ENCODE measurements at regions not wholly inside any gene's neighbourhood (a gene's known extent, or its start where the extent isn't known, plus 50 kb on each side); places are given as distances from the start of the nearest gene placed in this dataset.

DNA sequence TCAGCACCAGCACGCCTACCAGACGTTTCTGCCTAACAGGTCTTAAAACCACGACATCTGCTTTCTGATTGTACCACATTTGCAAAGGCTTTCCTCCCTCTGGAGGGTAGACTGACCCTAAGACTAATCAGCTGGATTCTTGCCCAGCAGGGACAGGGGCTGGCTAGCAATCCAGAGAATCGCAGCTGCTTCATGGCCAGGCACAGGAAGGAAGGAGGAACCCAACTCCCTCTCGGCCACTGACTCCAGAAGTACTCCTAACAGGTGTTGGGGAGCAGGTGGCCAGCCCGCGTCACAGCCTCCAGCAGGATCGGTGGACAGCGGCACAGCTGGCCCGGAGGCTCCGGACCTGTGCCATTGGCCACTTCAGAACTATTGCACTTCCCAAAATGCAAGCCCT is 180.8 kb downstream of the NPHP4 start:
- no peaks in the 10 kb centered on the region for H3K9me2 ChIP-seq (ENCODE audit: insufficient read depth)
- no peak overlapping the region for H3K27ac Mint-ChIP-seq
- TF ChIP-seq POLR2AphosphoS5 (IDR thresholded peaks at IDR 0.05; ENCODE audit: low read depth) (no peak), REST (IDR thresholded peaks at IDR 0.05; ENCODE audit: unreplicated experiment) (no peak), ZNF114 (CRISPR knock-in tag; IDR thresholded peaks at IDR 0.05) (no peak), EZH2 (IDR thresholded peaks at IDR 0.05; ENCODE audit: low read depth, unreplicated experiment) (no peak), ZNF331 (CRISPR knock-in tag; IDR thresholded peaks at IDR 0.05; ENCODE audit: low read depth) (no peak), CREB1 (CRISPR knock-in tag; IDR thresholded peaks at IDR 0.05; ENCODE audit: low read depth) (no peak), ZNF462 (CRISPR knock-in tag; IDR thresholded peaks at IDR 0.05) (no peak), EZH2phosphoT487 (IDR thresholded peaks at IDR 0.05; ENCODE audit: unreplicated experiment) (no peak), CTCF (conservative IDR thresholded peaks at IDR 0.05; ENCODE audit: low read depth in 2 of 2) (no peak), STAT1 (IDR thresholded peaks at IDR 0.05; ENCODE audit: unreplicated experiment) (no peak)
- no peaks in the 10 kb centered on the region for H3K79me2 ChIP-seq (replicated peaks; ENCODE audit: insufficient read depth)
- H3K27me3 ChIP-seq (ENCODE audit: insufficient read depth): no peaks in the 10 kb centered on the region
- no peaks in the 10 kb centered on the region for H3K4me1 ChIP-seq (ENCODE audit: insufficient read depth)
- H3K36me3 ChIP-seq (ENCODE audit: insufficient read depth): peaks cover 4% of the 10 kb centered on the region; the same call in 1 of the 2 replicates
- peaks cover 15% of the 10 kb centered on the region for H3K4me1 Mint-ChIP-seq
- H3K4me3 Mint-ChIP-seq: no peak overlapping the region
- no peak overlapping the region for H2AFZ ChIP-seq
- H3K9me3 Mint-ChIP-seq: peaks cover under 1% of the 10 kb centered on the region; the same call in 1 of the 3 replicates
- H3K27me3 Mint-ChIP-seq (ENCODE audit: insufficient read depth, low read depth, poor library complexity): no peaks in the 10 kb centered on the region
- H3K4me3 ChIP-seq: no peak overlapping the region
- no peak overlapping the region for H3K4me2 ChIP-seq
- no peaks in the 10 kb centered on the region for H3F3A ChIP-seq (replicated peaks; ENCODE audit: low read depth)
- ATAC-seq: no peak
- no peaks in the 10 kb centered on the region; the same call in 2 of the 3 replicates for H3K36me3 Mint-ChIP-seq (ENCODE audit: low read depth)
- H3K27ac ChIP-seq (ENCODE audit: low read depth): no peak overlapping the region
- DNase-seq (ENCODE audit: low spot score): no peak
- no peaks in the 10 kb centered on the region for H4K20me1 ChIP-seq (replicated peaks; ENCODE audit: insufficient read depth)
